Skeletal muscle satellite cell (primary cell): ENCODE measurements at regions not wholly inside any gene's neighbourhood (a gene's known extent, or its start where the extent isn't known, plus 50 kb on each side); places are given as distances from the start of the nearest gene placed in this dataset.
"Not testable (repeated sequence)": the region's sequence is repeated elsewhere in the genome, so short reads cannot be mapped to it uniquely, and the experiment has no call there.

Source experiments
- H3K27me3 ChIP-seq: 2 replicates; pipeline ENCODE4 v1.7.0; 2013; ENCODE audit warnings: low read length; ENCODE audit not compliant: control insufficient read depth, insufficient read depth
- H3K36me3 ChIP-seq: 2 replicates; pipeline ENCODE4 v1.7.0; 2013; ENCODE audit warnings: mild to moderate bottlenecking, control low read depth, low read length; ENCODE audit not compliant: insufficient read depth
- H3K4me1 ChIP-seq: 2 replicates; pipeline ENCODE4 v1.7.0; 2013; ENCODE audit warnings: low read length; ENCODE audit not compliant: control insufficient read depth, insufficient read depth
- H3K4me2 ChIP-seq: 2 replicates; pipeline ENCODE4 v1.7.0; 2013; ENCODE audit warnings: mild to moderate bottlenecking, low read length
- H3K4me3 ChIP-seq: 2 replicates; pipeline ENCODE4 v1.7.0; 2013; ENCODE audit warnings: low read length
- H3K9ac ChIP-seq: 2 replicates; pipeline ENCODE4 v1.7.0; 2013; ENCODE audit warnings: mild to moderate bottlenecking, low read depth, low read length, moderate library complexity
- H3K9me3 ChIP-seq: replicated peaks from 2 replicates; pipeline ENCODE4 v1.7.0; 2013; ENCODE audit warnings: mild to moderate bottlenecking, control low read depth, low read length

- no peak overlapping the region for H3K4me2 ChIP-seq
- no peak overlapping the region for H3K4me3 ChIP-seq
- no peaks in the 10 kb centered on the region for H3K9me3 ChIP-seq
- no peaks in the 10 kb centered on the region for H3K27me3 ChIP-seq
- H3K36me3 ChIP-seq: no peaks in the 10 kb centered on the region
- H3K4me1 ChIP-seq: peaks cover 5% of the 10 kb centered on the region
- H3K9ac ChIP-seq: no peak overlapping the region
Observed at GRCh38 chr10:30730306-30730705, 100.8 kb upstream of the LYZL2 start.

GRCh38 chr10:30728766-30729165 lies 99.2 kb upstream of the LYZL2 start:
- Histone ChIP-seq H3K9me3 (no peaks in the 10 kb centered on the region), H3K4me1 (peaks cover 5% of the 10 kb centered on the region)

GRCh38 chr10:30728127-30728526 lies 98.6 kb upstream of the LYZL2 start:
- Histone ChIP-seq H3K27me3 (no peaks in the 10 kb centered on the region), H3K4me2 (no peak overlapping the region), H3K4me3 (no peak overlapping the region), H3K9me3 (no peaks in the 10 kb centered on the region), H3K36me3 (no peaks in the 10 kb centered on the region), H3K4me1 (peaks cover 5% of the 10 kb centered on the region), H3K9ac (no peak overlapping the region)

More at GRCh38 chr10:30728766-30729165, 99.2 kb upstream of the LYZL2 start:
- Histone ChIP-seq H3K36me3 (no peaks in the 10 kb centered on the region), H3K4me2 (no peak overlapping the region), H3K4me3 (no peak overlapping the region), H3K9ac (no peak overlapping the region), H3K27me3 (no peaks in the 10 kb centered on the region)

GRCh38 chr10:30727524-30727923 lies 98.0 kb upstream of the LYZL2 start:
- Histone ChIP-seq H3K4me2 (no peak overlapping the region), H3K4me3 (no peak overlapping the region), H3K27me3 (no peaks in the 10 kb centered on the region), H3K4me1 (peaks cover 5% of the 10 kb centered on the region), H3K9ac (no peak overlapping the region), H3K36me3 (no peaks in the 10 kb centered on the region), H3K9me3 (no peaks in the 10 kb centered on the region)

GRCh38 chr10:30726783-30727414 lies 97.3 kb upstream of the LYZL2 start:
- H3K9me3 ChIP-seq, H3K4me1 ChIP-seq, H3K27me3 ChIP-seq, H3K9ac ChIP-seq, H3K4me3 ChIP-seq, H3K36me3 ChIP-seq: not testable (repeated sequence)
- peak overlapping the region; percentile 30 for H3K4me2 ChIP-seq

- no peak overlapping the region for H3K9ac ChIP-seq
- no peaks in the 10 kb centered on the region for H3K9me3 ChIP-seq
- H3K36me3 ChIP-seq: no peaks in the 10 kb centered on the region
- H3K27me3 ChIP-seq: no peaks in the 10 kb centered on the region
- H3K4me2 ChIP-seq: no peak overlapping the region
- peaks cover 5% of the 10 kb centered on the region for H3K4me1 ChIP-seq
- no peak overlapping the region for H3K4me3 ChIP-seq
Observed at GRCh38 chr10:30725661-30726060, 96.1 kb upstream of the LYZL2 start.

- no peaks in the 10 kb centered on the region for H3K36me3 ChIP-seq
- H3K9ac ChIP-seq: no peak overlapping the region
- H3K4me3 ChIP-seq: no peak overlapping the region
- no peaks in the 10 kb centered on the region for H3K27me3 ChIP-seq
- no peak overlapping the region for H3K4me2 ChIP-seq
- H3K4me1 ChIP-seq: peaks cover 5% of the 10 kb centered on the region
- no peaks in the 10 kb centered on the region for H3K9me3 ChIP-seq
Observed at GRCh38 chr10:30724296-30724695, 94.7 kb upstream of the LYZL2 start.

GRCh38 chr10:30722956-30723620 lies 93.5 kb upstream of the LYZL2 start:
- H3K4me2 ChIP-seq: no peak overlapping the region
- H3K9me3 ChIP-seq: no peaks in the 10 kb centered on the region
- H3K9ac ChIP-seq: no peak overlapping the region
- peaks cover 5% of the 10 kb centered on the region for H3K4me1 ChIP-seq
- no peak overlapping the region for H3K4me3 ChIP-seq
- no peaks in the 10 kb centered on the region for H3K27me3 ChIP-seq
- H3K36me3 ChIP-seq: no peaks in the 10 kb centered on the region

GRCh38 chr10:30719832-30720231 lies 90.3 kb upstream of the LYZL2 start:
- Histone ChIP-seq H3K9me3 (no peaks in the 10 kb centered on the region), H3K27me3 (no peaks in the 10 kb centered on the region), H3K4me1 (no peaks in the 10 kb centered on the region), H3K36me3 (no peaks in the 10 kb centered on the region), H3K4me2 (no peak overlapping the region), H3K9ac (no peak overlapping the region), H3K4me3 (no peak overlapping the region)

- no peaks in the 10 kb centered on the region for H3K4me1 ChIP-seq
- H3K4me2 ChIP-seq: no peak overlapping the region
- no peak overlapping the region for H3K4me3 ChIP-seq
- no peaks in the 10 kb centered on the region for H3K36me3 ChIP-seq
- no peak overlapping the region for H3K9ac ChIP-seq
- H3K9me3 ChIP-seq: peaks cover 3% of the 10 kb centered on the region
- peaks cover 3% of the 10 kb centered on the region for H3K27me3 ChIP-seq
Observed at GRCh38 chr10:30709700-30710358, 80.3 kb upstream of the LYZL2 start.

GRCh38 chr10:30709229-30709628 lies 79.7 kb upstream of the LYZL2 start:
- Histone ChIP-seq H3K27me3 (peaks cover 3% of the 10 kb centered on the region), H3K4me2 (no peak overlapping the region), H3K4me3 (no peak overlapping the region), H3K4me1 (no peaks in the 10 kb centered on the region), H3K36me3 (no peaks in the 10 kb centered on the region), H3K9ac (no peak overlapping the region), H3K9me3 (peaks cover 3% of the 10 kb centered on the region)

- H3K4me2 ChIP-seq: no peak overlapping the region
- no peak overlapping the region for H3K9ac ChIP-seq
- H3K27me3 ChIP-seq: peaks cover 3% of the 10 kb centered on the region
- H3K4me3 ChIP-seq: no peak overlapping the region
- H3K36me3 ChIP-seq: no peaks in the 10 kb centered on the region
- H3K9me3 ChIP-seq: no peaks in the 10 kb centered on the region
- H3K4me1 ChIP-seq: no peaks in the 10 kb centered on the region
Observed at GRCh38 chr10:30708234-30708633, 78.7 kb upstream of the LYZL2 start.
